Fibroblast of peridontal ligament (primary cell): ENCODE measurements at regions not wholly inside any gene's neighbourhood (a gene's known extent, or its start where the extent isn't known, plus 50 kb on each side); places are given as distances from the start of the nearest gene placed in this dataset.

Experiments used
- DNase-seq: peaks from one replicate; pipeline ENCODE4 v3.0.0-alpha.2; 2010; ENCODE audit errors: extremely low read depth

DNA sequence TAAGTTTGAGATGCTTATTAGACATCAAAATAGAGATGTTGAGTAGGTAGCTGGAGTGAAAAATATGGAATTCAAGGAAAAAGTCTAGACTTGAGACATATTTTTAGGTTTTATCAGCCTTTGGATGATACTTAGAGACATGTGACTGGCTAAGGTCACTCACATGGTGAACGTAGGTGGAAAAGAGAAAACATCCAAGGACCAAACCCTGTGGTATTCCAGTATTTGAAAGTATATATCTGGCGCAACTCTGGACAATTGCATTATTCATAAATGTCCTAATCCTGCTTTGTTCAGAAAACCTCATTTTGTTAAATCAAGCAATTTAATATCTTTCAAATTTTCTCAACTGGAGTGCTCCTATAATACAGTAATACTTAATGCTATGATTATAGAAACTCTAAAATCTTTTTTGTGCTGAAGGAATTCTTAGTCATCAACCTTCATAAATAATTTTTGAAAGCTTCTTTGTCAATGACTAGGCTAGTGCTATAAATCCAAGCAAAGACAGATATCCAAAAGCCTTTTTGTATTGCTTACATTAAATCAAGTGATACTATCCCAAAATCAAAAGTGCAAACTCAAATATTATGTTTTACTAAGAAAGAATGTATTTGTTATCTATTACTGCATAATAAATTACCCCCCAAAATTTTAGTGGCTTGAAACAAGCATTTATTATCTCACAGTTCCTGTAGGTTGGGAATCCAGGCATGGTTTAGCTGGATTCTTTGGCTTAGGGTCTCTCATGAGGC is 452.0 kb downstream of the ENC1 start:
- no peak for DNase-seq

DNA sequence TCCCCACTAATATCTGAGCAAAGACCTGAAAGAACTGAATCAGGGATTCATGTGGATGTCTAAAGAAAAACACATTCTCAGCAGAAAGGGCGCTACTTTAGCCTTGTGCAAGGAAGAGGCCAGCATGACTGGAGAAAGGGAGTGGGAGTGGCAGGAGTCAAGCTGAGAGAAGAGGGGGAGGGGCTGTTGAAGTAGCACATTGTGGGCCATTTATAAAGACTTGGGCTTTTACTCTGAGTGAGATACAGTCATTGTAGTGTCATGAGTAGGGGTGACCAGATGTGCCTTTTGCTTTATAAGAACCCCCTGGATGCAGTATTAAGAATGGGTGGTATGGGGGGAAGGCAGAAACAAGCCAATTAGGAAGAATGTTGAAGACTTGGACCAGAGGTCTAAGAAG is 452.8 kb downstream of the ENC1 start:
- no peak for DNase-seq

DNA sequence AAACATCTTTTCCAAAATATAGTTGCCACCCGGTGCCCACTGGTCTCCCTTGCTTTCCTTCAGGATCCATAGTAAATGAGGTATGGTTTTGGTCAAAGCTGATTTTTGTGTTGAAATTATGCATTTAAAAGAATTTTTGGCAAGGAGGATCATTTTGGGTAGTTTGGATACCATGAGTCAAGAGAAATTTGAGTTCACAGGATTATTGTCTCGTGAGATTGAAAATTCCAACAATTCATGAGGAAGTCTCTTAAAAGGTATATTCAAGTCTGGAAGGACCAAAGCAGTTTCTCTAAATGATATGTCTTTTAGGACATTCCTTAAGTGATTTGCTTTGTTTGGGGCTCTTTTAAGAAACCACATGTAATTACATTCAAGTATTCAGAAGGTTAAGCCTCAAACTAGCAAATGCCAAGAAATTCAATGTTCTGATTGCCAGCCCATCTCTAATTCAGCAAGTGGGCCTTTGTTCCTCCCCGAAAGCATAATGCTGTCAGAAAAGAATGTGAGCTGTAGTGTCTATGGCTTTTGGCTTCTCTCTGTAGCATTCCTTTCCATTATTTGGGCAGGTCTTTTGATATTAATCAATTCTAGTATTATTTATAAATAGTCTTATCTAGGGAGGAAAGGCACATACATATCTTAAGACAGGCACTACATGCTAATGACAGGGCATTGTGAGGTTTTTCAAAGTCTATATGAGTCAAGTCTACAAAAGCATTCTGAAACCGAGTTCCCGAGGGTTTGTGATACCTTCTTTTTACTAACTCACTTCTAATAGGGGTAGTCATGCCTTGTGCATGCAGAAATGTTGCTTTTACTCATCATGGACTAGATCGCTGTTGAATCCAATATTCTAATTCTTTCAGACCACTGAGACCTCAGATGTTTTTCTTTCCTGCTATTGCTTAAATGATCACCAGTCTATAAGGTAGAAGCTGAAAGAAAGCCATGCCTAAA is 453.9 kb downstream of the ENC1 start:
- peak; percentile 83 for DNase-seq

DNA sequence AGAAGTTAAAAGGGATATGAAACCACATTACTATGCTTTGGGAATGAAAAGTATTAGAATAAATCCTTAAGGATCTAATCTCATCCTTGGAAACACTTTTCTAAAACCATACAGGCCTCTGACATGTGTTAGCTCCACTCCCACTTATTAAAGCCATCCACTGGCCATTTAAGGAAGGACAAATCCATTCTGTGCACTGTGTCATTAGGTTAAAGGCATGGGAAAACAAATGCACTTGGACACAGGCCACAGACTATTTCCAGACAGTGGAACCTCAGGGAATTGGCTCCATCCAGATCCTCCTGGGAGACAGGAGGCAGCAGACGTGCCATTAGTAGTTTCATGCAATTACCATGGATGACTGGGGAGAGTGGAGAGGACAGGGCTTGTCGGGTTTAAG is 454.9 kb downstream of the ENC1 start:
- DNase-seq, result no peak

DNA sequence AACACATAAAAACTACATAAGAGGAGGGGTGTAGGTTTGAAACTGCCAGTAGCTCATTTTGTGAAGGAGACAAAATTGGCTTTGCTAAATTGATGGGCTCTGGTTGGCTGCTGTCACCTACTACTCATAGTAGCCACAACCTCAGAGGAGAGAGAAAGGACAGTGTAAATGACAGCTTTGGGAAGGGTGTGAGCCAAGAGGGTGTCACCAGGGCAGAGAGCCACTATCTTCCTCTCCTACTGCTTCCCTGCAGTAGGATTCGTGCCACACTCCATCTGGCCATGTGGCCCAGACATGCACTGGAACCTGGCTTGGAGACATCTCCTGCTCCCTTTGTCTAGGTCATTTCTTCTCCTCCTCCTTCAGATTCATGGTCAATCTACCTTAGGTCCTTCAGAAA is 455.9 kb downstream of the ENC1 start:
- DNase-seq, result no peak

DNA sequence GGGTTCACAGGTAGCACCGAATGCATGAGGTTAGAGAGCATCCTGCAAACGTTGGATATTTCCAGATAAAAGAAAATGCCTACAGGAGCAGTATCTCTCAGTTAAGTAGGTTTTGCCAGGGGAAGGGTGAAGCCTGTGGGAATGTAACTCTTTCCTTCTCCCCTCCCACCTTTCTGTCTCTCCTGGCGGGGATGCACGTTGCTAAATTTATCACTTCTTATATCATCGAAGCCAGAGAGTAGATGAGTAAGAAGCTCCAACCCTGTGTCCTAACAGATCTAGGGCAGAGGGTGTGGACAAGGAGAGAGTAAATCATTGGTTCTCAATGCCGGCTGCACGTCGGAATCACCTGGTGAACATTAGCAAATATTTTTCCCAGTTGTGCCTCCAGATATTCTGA is 457.5 kb downstream of the ENC1 start:
- DNase-seq, result no peak

DNA sequence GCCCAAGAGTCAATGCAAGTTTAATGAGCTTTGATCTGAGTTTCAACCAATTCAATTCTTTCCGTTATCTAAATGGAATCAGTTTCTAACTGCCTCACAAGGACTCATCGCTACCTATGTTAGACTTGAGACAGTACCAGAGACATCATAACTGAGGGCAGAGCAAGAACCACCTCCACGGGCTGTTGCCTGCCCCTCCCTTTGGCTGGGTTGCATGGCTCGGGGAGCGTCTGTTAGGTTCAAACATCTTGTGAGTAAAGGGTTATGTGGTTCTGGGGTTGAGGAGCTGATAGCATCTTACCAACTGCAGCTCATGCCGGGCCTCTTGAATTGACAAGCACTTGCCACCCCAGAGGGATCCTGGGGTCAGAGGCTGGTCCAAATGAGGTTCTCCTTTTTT is 457.9 kb downstream of the ENC1 start:
- DNase-seq, result no peak

DNA sequence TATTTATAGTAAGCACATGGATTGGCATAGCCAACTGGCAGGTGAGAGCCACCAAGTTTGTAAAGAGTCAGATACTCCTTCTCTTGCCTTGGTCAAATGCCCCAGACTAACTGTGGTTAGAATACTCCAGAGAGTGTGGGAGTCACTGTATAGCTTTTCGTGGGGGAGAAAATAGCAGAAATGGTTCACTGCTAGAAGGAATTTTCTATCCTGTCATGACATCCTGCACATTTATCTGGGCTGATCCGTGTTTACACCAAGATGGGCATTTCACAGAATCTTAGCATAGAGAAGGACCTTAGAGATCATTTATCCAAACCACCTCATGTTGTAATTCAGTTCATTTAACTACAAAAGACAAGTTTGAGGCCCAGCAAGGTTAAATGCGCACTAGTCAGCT is 460.8 kb downstream of the ENC1 start:
- no peak for DNase-seq

DNA sequence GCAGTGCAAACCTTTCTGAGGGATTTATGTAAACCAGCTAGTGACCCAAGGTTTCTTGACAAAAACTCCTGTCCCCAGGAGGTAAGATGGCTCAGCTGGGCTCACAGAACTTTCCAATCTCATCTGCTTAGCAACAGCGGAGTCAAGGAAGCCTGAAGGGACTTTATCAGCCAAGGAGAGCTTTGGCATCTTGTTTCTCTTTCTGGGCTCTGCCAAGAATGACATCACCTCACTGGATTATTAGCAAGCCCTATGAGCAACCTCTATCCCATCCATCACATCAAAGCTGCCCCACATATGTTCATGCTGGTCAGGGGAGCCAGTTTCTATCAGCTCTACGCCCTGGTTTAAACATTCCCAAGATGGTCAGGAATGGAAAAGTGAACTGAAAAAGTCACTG is 461.3 kb downstream of the ENC1 start:
- peak; percentile 68 for DNase-seq

DNA sequence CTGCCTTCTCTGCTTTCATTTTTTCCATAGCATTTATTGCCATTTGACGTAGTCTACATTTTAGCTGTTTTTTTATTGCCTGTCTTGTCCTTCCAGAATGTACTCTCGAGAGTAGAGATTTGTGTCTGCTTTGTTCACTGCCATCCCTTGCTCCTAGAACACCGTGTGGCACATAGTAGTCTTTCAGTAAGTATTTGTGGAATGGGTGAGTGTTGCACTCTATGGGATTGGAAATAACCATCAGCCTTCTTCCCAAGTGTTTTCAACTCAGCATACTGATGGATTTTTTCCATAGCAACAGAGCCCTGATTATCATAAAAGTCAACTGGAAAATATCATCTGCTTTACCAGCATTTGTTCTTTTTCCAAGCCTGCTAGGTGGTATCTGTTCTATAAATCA is 462.6 kb downstream of the ENC1 start:
- no peak for DNase-seq

DNA sequence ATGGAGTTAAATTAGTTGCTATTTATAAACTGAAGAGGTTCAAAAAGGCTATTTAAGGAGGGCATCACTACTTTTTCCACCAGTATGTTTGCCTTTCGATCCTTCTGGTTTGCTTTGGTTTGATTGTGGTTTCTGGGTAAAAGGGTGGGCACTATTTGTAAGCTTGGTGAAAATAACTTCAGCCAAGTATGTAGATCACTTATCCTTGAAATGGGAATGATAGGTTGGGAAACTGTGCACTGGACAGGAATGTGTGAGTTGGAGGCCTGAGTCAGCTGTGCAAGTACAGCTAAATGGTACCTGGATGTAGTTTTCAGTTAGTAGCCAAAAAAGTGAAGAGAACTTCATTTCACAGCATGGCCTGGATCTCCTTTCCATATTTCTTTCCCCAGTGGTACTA is 466.2 kb downstream of the ENC1 start:
- DNase-seq, result peak; percentile 35

DNA sequence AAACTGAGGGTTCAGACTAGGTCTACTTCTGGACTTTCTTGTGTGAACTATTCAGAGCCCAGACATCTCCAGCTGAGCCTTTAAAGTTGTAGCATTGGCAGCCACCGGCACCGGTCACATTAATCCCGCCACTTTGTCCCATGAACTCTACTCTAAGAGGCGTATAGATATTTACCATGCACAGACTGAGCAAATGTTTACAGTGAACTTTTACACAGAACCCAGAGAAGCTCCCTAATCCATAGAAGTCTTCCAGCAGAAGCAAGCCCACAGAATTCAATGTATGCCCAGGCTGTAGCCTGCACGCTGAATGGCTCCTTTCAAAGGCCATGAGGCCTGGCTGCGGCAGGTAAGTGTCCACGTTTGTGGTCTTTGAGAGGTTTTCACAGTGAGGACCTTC is 466.9 kb downstream of the ENC1 start:
- DNase-seq, result no peak

DNA sequence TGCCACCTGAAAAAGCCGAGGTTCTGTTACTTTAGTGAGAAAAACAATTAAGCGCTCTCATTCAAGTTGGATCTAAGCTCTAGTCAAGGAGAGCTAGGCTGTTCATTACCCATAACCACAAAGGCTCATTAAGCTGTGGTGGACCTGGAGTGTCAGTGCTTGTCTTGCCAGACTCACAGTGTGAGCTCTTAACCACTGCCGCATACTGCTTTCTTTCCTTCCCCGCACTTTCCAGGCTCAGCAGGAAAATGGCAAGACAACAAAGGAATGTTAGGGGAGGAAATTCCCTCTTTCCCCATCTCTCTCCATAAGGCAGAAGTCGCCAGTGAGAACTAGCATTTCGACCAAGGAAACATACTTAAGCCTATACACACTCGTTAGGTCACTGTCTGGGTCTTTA is 467.3 kb downstream of the ENC1 start:
- no peak for DNase-seq

DNA sequence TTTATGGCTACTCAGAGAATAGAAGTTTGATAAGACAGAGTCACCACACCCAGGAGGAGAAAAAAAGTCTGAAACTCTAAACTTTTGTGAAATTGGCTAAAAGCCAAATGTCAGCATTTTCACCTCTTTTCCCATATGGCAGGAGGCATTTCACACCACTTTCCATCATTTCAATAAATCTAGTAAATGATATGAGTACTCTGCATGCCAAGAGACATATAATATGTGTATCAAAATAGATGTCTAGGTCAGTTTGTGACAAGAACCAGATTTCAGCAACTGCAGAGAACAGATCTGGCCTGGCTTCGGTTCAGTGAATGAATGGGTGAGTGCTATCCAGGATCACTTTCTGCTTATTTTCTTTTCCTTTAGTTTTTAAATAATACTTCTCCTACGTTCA is 470.8 kb downstream of the ENC1 start:
- DNase-seq, result no peak

DNA sequence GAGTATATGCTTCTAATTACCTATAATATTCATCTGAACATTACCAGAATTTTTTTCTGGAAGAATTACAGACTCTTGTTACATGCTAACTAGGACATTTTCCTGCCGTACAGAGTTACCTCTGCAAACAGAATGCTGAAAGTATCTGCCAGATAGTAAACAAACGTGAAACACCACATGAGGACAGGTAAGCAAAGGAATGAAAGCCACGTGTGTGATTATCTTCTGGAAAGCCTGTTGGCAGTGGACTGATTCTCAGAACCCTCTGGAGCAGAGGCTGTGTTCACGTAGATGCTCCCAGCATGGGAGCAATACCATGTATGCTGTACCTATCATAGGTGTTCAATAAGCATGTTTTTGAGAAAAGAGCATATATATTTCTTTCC is 472.6 kb downstream of the ENC1 start:
- DNase-seq, result no peak

DNA sequence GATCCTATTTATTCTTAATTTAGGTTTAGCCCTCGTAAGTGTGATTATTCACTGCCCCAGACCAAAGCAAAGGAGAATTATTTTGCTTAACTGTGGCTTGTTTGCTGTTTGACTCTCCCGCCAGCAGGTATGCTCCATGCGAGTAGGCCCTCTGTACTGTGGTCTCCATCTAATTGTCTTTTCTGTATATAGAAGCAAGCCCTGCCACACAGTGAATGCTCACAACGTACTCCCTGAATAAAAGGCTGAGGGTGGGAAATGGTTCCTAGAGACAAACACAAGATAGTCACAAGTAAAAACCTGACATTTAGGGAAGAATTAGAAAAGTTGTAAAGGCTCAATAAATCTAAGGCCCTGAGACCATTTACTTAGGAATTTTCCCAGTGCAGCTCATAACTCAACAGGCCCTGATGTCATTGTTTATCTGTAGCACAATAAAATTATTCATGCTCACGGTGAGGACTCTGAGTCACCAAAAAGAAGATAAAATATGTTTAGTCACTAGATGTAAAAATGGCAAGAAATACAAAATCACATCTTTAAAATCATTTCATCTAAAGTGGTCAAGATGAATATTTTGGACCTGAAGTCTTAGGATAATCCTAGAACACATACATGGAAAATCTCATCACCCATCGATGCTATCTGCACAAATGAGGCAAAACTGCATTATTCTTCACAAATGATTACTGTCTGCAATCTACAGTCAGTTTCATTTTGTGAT is 473.2 kb downstream of the ENC1 start:
- peak; percentile 89 for DNase-seq

DNA sequence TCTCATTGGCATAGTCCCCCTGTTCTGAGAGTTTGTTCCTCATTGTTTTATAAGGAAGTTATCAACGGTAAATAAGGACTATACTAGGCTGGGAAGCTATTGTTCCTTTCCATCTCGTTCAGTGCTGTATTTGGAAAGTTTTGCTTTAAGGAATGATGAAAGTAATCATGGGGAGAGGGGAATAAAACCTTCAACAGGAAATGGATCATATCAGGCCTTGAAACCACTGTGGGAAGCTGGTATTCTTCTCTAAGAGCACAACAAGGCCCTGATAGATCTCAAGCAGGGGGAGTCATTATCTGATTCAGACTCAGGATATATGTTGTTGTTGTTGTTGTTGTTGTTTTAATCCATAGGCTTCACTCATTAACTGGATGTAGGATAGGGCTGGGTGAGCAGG is 474.5 kb downstream of the ENC1 start:
- no peak for DNase-seq

DNA sequence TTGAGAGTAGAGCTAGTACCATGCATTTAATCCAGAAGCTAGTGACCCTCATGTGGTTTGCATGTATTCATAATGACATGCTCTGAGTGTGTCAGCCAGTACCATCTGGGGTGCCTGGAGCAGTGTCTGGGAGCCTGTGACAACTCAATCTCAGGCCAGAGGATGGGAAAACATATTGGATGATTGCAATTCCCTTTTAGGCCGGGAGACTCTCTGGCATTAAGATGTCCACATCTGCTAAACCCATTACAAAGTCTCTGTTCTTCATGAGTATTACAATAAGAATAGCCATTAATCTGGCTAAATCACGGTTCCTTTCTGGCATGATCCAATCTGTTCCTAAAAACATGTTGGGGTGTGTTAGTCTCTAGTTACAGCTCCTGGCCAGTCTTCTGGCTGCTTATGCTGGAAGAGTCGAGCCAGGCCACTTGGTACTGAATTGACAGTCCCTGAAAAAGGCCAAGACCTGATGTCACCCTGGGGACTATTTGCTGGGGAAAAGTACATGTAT is 475.7 kb downstream of the ENC1 start:
- no peak for DNase-seq

DNA sequence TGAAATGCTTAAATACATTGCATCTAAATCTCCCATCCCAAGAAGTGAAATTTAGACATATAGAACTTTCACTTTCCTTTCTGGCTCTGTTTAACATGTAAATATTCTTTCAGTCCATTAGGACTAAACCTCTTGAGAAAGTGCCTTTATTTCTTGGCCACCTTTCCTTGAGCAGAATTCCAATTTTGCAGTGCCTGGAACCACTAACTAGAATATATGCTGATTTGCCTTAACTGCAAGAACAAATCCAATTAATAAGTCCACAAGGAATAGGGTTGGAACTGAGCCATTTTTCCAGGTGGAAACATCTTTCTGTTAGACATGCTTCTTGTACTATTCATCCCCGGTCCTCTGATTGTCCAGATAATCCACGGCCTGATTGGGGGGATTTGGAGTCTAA is 478.0 kb downstream of the ENC1 start:
- no peak for DNase-seq

DNA sequence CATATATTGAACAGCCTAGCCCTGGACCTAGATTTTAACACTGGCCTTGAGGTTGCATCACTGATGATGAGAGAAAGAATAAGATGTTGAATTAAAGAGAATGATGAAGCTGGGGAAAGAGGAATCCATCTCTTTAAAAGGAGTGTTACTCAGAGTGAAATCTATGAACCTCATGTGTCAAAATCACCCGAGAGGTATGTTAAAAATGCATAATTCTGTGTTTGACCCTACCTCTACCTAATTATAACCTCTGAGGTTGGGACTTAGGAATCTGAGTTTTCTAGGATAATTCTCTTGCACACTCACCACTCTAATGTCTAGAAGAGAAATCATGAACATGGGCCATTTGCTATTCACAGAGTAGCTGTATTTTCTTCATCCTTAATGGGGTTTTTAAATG is 479.4 kb downstream of the ENC1 start:
- no peak for DNase-seq

DNA sequence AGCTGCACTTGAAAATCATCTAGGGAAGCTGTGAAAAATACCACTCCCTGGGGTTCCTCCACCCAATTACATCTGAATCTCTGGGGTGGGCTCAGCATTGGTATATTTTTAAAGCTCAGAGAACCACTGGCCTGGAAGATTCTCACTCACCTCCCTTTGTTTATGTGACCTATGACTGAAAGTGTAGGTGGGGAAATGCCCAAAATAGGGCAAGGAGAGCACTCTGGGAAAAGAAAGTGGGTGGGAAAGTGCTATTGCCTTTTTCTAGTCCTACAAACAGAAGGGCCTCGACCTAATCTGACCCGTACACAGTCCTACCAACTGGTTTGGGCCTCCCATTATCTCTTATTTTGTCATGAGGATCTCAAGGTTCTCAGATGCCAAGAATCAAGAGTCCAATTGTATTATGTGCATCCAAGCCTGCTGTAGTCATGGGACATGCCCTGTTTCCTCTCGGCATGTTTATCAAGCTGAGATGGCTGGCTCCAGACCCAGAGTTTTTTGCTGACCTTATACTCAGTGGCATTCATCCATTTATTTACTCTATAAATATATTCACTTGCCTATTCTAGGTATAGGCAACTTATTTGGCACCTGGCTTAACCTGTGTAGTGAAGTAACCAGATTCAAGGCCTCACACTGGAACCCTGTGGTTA is 483.7 kb downstream of the ENC1 start:
- no peak for DNase-seq

DNA sequence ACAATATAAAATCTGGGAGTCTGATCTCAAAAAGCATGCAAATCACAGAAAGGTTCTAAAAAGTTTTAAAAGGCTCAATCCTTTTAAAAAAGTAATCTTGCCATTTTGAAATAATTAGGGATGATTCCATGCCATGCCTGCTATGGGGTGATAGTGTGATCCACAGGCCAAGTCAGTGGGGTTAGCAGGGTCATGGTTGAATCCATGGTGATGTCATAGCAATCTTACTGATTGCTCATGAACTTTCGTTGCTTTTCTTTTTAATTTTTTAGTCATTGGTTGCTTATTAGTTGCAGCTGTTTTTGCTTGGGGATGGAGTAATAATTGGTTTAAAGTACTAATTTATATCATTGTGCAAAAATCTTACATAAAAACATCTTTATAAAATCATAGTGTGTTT is 485.0 kb downstream of the ENC1 start:
- DNase-seq, result peak; percentile 64
